G401 (cell line): ENCODE measurements at regions not wholly inside any gene's neighbourhood (a gene's known extent, or its start where the extent isn't known, plus 50 kb on each side); places are given as distances from the start of the nearest gene placed in this dataset.

Source experiments
- DNase-seq: peaks from one replicate; pipeline ENCODE4 v3.0.0-alpha.2; 2015; ENCODE audit warnings: low spot score
- in situ Hi-C: cut with HindIII; loops from 2 replicates; pipeline ENCODE4 v1.10.0; 2016; ENCODE audit warnings: low sequenced_read_pairs, mixed read lengths

DNA sequence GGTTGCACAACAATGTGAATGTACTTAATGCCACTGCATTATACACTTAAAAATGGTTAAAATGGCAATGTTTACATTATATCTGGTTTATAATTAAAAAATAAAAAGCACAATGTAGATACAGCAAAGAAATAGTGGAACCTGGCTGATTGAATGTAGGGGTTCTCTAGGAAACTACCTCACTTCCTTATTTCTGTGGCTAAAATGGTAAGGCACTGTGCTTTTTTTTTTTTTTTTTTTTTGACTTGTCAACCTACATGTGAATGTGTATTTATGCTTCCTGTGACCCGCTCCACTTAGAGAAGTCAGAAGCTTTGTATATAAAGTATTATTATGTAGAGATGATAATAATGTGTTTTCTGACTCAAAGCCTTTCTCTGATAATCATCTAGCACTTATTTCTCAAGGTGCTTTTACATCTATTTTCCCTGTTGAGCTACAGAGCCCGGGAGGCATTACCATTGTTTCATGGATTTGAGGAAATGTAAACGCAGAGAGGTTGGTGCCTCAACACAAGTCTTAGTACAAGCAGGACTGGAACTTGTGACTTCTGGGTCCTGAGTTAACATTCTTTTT lies 55.0 kb downstream of the SOX4 start:
- in situ Hi-C loops = no loop called here
- no peak for DNase-seq

DNA sequence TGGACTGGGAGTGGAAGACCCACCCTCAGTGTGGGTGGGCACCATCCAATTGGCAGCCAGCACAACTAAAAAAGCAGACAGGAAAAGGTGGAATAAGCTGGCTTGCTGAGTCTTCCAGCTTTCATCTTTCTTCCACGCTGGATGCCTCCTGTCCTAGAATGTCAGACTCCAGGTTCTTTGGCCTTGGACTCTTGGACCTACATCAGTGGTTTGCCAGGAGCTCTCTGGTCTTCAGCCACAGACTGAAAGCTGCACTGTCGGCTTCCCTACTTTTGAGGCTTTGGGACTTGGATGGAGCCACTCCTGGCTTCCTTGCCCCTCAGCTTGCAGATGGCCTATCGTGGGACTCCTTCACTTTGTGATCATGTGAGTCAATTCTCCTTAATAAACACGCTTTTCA lies 59.8 kb downstream of the SOX4 start:
- in situ Hi-C loops = no loop called here
- no peak for DNase-seq

DNA sequence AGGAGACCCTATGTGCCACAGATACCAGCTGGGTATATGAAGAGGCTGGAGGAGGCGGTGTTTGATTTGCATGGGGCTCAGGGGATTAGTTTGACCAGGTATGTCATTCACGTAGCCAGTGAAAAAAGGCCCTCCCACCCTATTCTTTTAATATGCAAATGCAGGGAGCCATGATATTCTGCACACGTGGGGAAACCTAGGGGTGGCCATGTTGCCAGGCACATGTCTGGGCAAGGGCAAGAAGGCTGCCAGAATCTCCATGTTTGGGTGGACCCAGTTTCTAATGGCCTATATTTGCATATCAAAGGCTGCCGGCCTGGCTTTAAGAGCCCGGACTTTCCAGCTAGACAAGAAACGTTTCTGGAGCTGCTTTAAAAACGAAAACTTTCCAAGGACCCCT lies 60.4 kb downstream of the SOX4 start:
- no peak for DNase-seq
- in situ Hi-C loops = no loop called here

DNA sequence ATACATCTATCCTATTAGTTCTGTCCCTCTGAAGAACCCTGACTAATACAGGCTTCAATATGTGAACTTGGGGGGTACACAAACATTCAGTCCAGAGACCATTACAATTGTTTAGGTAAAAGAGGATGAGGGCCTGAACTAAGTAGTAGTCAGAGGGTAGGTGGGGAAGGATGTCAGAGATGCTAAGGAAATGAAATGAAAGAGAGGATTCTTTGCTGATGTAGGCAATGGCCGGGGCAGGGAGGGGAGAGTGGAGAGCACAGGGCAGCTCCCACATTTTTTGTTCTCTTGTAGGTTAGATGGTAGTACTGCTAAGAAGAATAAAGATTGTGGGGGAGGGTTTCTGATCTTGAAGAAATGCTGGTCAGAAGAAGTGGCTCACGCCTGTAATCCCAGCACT lies 60.8 kb downstream of the SOX4 start:
- no peak for DNase-seq
- in situ Hi-C loops = no loop called here

DNA sequence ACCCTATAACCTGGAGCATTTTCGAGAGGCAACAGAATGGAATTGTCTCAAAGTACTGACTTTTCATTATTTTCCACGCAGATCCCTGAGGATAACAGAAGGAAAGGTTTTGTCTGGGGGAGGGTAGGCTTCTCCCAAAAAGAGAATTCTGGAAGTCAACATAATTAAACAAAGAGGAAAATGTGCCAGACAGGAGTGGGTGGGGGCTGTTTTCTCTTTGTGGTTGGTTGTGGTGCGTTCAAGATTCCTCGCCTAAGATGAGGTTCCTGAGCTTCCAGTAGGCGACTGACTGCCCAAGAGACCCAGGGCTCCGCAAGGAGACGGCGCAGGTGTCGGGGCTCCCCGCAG lies 70.4 kb downstream of the SOX4 start:
- DNase-seq = no peak
- in situ Hi-C loops = no loop called here

DNA sequence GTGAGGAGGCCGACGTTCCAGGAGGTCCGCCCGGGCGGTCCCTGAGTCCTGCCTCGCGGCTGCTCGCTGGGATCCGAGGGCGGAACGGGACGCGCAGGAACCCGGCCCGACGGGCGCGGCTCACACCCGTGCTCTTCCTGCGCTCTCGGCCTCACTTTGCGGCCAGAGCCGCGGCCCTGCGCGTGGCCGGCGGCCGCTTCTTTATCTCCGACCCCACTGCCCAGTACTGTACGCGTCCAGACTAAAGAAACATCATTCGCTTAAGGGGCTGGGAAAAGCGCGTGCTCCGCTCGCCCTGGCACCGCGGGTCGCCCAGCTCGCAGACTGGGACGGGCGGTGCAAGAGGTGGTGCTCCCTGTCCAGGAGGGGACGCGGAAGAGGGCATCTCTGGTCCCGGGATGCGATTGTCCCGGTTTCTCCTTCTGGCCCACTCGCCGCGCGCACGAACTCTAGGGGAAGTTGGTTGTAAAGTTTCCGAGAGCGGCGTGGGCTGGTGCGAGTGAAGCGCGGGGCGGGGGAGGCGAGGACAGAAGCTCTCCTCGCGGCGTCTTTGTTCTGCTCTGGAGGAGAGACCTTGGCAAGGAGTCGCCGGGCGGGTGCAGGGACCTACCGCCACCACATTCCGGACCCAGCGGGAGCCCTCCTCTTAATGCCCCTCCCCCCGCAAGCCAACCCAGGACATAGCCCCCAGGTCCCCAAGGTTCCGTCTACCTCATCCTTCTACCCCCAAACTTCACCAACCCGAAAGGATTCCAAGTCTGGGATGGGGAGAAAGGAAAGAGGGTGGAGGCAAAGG lies 71.0 kb downstream of the SOX4 start:
- no peak for DNase-seq
- in situ Hi-C loops = no loop called here

DNA sequence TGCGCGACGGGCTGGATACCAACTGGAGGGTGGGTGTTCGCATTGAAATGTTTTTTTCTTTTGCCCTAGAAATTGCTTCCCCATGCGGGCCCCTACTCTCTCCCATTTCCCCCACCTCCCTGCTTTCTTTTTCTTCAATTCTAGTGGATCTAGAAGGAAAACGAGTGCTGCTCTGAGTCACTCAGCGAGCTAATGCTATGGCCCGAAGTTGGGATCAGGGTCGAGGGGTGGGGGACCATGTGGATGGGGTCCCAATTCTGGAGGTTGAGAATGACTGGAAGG lies 71.5 kb downstream of the SOX4 start:
- in situ Hi-C loops = no loop called here
- no peak for DNase-seq

DNA sequence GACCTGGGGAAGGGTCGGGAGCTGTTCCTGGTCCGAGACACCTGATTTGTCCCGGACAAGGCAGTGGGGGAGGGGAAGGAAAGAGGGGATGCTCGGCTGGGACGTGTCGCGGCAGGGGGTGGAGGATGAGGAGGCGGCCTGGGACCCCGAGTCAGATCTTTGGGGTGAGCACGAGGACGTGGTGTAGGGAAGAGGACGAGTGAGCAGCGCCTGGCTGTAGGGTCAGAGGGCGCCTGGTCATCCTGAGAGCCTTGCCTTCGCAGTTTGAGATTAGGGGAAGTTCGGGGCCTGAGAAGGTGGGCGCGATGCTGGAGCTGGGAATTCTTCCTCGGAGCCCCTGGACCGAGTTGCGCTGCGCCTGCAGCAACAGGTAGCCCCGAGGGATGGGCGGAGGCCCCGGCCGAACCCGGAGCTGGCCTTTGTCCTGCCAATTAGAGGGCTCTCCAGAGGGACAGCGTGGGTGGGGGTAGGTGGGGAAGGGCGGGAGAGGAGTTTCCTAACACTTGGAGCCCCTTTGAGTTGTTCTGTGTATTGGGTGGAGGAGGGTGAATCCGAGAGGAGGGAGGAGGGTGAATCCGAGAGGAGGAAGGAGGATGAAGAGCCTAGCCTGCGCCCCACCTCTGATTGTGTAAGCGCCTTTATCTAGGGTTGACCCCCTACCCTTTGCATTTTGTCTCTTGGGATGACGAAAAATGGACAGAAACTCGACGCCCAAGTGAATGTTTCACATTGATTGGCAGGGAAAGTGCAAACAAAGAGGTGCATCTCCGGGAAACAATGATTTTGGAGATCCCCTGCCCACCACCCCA lies 72.0 kb downstream of the SOX4 start:
- in situ Hi-C loops = no loop called here
- no peak for DNase-seq

DNA sequence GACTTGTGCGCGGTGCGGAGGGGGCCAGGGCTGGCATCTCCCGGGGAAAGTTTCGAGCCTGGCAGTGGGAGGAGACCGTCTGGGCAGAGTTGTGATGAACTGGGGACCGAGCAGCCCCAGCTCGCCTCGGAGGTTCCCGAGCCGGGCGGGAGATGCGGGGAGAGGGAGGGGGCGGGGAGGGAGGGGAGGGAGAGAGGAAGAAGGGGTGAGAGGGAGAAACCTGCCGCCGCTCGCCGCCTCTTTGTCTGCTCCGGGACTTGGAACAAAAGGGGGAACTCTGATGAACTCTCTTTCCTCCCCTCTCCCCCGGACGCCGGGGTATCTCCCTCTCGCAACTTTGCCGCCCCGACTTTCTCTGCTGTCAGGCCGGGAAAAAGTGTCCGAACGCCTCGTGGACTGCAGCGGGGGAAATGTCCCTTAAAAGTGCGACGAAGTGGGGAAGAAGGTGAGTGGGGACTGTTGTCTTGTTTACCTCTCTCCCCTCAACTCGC lies 72.7 kb downstream of the SOX4 start:
- DNase-seq = no peak
- in situ Hi-C loops = no loop called here

DNA sequence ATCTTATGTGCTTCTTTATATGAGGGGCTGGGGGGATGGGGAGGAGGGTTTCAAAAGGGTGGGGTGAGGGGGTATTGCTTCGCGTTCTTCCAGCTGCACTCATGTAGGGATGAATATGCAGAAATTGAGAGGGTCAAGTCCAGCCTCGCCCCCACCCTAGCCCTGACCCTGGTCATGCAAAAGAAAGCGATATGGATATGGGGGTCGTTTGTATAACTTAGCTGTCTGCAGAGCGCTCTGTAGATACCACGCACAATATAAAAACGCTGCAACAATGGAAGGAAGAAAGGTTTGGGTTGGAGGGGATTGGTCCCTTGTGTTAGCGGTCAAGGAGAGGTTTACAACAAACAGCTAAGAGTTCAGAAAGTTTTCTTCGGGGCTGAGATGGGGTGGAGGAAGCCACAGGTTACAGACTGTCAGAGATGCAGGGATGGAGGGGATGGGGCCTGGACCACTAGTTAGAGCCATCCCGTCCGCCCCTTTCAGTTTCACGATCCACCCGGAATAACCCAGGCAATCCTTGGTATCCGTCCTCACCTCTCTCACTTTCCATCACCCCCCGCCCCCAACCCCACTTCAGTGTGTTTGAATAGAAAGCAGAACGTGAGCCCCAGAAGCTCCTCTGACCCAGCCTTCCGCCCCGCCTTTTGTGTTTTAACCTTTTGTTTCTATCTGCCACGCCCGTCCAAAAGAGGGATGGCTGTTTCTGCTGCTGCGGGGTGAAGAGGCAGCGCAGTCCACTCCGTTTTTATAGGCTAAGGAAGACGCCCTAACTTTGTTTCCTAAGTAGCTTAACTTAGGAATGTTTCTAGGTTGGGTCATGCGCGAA lies 73.5 kb downstream of the SOX4 start:
- in situ Hi-C loops = no loop called here
- no peak for DNase-seq

DNA sequence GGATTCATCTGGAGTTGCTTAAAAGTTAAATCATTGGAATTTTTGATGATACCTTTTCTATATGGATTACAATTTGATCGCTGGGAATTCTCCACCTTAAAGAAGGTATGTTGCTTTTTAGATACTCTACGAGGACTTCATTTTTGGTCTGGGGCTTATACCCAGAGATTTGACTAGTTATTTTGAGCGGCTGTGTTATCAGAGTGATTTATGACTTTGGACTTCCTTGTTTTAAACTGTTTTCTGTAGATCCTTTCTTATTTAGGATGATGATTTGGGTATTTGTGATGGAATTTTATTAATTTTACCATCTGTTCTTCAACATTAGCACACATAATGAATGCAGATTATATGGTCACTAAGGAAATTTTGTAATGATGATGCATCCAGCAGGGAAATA lies 75.2 kb downstream of the SOX4 start:
- DNase-seq = no peak
- in situ Hi-C loops = no loop called here

DNA sequence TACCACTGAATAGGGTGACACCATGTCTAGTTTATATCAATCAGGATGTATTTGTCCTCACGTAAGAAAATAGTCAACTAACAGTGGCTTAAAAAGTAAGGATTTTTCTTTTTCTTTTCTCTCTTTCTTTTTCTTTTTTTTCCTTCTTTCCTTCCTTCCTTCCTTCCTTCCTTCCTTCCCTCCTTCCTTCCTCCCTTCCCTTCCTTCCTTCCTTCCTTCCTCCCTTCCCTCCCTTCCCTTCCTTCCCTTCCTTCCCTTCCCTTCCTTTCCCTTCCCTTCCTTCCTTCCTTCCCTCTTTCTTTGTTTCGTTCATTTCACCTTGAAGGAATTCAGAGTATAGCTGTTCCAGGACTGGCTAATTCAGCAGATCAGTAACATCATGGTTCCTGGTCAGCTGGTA lies 83.2 kb downstream of the SOX4 start:
- in situ Hi-C loops = no loop called here
- DNase-seq = no peak

DNA sequence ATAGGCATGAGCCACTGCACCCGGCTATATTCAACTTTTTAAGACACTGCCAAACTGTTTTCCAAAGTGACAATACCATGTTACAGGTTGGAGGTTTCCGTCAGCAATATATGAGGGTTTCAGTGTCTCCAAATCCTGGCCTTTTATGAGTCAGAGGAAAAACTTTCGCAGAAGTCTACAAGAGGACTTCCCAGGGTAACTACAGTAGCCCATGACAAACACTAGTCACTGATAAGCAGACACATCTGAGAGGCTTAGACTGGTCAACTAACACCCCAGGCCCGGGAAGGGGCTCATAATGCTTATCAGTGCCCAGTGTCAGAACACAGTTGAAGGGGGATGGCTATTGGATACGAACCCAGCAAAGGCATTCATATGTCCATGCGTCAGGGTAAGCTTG lies 85.4 kb downstream of the SOX4 start:
- in situ Hi-C loops = no loop called here
- no peak for DNase-seq

DNA sequence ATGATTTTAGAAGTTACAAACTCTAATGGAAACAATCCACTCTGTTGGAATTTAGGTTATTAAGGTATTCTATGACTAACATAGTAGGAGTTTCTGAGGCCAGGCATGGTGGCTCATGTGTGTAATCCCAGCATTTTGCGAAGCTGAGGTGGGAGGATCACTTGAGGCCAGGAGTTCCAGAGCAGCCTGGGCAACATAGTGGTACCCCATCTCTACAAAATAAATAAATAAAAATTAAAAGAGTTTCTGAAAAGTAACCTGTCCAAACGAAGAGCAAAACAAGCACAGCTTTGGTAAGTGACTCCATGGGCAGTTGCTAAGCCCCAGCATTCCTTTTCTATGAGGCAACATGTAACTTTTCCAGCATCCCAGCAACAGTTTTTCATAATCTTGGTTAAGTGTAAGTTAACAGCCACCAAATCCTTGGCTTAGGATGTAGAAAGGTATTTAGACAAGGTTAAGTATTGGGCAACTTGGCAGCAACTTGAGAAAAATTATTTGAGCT lies 86.3 kb downstream of the SOX4 start:
- DNase-seq = no peak
- in situ Hi-C loops = no loop called here

DNA sequence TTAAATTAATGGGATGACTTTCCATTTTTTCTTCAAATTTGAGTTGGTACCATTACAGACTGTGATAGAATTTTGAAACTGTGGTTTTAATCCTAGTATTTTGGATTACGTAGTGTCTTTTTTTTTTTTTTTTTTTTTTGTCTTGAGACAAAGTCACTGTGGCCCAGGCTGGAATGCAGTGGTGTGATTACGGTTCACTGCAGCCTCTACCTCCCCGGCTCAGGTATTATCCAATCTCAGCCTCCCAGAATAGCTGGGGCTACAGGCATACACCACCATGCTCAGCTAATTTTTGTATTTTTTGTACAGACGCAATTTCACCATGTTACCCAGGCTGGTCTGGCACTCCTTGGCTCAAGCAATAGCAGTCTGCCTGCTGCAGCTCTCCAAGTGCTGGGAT lies 87.1 kb downstream of the SOX4 start:
- no peak for DNase-seq
- in situ Hi-C loops = no loop called here

DNA sequence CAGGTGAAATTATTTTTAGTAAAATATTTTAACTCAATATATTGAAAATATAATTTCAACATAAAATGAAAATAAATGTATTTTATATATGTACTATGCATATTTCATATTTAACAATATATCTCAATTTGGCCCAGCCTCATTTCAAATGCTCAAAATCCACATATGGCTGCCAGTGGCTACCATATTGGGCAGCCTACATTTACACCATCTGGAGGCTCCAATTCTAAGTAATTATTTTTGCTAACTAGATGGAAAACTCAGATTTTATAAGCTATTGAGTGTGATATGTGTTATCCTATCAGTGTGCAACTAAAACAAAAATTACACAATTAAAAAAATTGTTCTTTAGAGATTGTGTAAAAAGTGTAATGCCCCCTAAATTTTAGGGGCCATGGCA lies 96.9 kb downstream of the SOX4 start:
- DNase-seq = no peak
- in situ Hi-C loops = no loop called here

DNA sequence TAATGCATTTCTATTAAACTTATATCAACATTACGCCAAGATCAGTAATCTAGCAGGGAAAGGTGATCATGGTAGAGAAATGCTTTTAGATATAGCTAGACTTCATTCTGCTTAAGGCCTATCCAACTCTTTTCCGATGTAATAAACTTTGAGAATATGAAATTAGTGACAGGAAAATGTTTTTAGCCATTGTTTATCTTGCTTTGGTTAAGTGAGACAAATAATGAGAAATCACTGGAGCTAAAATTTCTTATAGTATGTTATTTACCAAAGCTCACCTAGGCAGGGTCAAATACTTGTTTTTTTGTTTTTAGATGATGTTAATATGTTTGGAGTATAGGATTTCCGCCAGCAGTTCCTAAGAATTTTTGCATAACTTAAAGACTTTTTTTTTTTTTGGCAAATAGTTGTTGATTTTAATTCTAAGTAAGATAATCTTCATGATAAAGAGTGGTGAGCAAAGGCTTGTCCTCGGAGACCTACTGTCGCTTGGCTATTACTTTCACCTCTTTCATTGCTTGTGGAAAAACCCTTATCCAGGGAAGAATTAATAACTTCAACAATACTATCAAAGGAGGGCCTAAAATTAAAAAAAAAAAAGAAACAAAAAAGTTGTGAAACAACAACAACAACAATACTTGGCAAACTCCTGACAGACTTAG lies 98.3 kb downstream of the SOX4 start:
- DNase-seq = no peak
- in situ Hi-C loops = no loop called here

DNA sequence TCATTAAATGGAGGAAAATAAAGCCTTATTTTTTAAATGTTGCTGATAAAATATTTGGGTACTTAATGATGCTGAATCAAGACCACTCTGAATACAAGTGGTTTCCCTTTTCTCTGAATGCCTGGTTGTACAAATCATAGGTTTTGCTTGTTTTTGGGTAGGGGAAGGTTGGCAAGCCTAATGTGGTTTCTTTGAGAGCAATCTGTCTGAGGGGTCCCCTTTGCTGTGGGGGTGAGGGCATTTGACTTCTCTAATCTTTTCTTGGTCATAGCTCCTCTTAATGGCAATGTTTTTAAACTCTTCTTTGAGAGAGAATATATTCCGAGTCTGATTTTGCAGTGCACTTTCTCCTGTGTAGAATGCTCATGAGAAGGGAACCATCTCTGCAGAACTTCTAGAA lies 99.2 kb downstream of the SOX4 start:
- in situ Hi-C loops = no loop called here
- no peak for DNase-seq

DNA sequence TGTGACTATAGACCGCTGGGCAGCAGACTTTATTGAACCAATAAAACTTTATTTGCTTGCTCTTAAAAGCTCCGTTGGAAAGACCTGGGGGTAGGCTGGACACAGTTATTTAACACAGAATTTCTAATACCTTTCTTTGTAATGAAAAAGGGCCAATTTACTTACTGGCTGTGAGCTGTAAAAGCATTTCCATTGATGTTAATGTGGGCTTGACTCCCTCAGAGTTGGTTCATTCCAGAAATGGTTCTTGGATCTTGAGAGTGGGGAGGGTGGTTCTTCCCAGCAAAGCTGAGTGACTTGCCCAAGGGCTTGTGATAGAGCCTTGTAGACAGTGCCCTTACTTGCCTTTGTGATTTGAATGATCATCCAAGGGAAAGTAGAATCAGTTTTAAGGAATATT lies 100.6 kb downstream of the SOX4 start:
- no peak for DNase-seq
- in situ Hi-C loops = no loop called here
